GM23338 (cell line): ENCODE measurements at regions not wholly inside any gene's neighbourhood (a gene's known extent, or its start where the extent isn't known, plus 50 kb on each side); places are given as distances from the start of the nearest gene placed in this dataset.

Experiments used
- CREB1 ChIP-seq: fragments of 250-450 bp; sonication (Bioruptor Pico); IDR thresholded peaks from 2 replicates; pipeline ENCODE4 v1.5.0; 2020; ENCODE audit warnings: low read depth, mild to moderate bottlenecking, moderate library complexity
- CTCF ChIP-seq, 2 experiments: fragments of 200-600 bp in 1 of 2; sonication (generic) in 1 of 2; conservative IDR thresholded peaks; 2 replicates each; pipeline versions ENCODE4 v1.5.1 to v1.6.1; 2016 to 2017; ENCODE audit warnings: antibody characterized with exemption in 2 of 2, low read depth in 2 of 2, mild to moderate bottlenecking in 2 of 2, moderate library complexity in 1 of 2
- EZH2 ChIP-seq: fragments of 200-600 bp; sonication (generic); IDR thresholded peaks from one replicate; pipeline ENCODE4 v1.8.0; 2017; ENCODE audit warnings: antibody characterized with exemption, mild to moderate bottlenecking, low read depth; ENCODE audit not compliant: unreplicated experiment
- EZH2phosphoT487 ChIP-seq: fragments of 200-600 bp; sonication (generic); IDR thresholded peaks from one replicate; pipeline ENCODE4 v1.8.1; 2018; ENCODE audit warnings: antibody characterized with exemption; ENCODE audit not compliant: unreplicated experiment
- JUNB ChIP-seq: IDR thresholded peaks from one replicate; pipeline ENCODE4 v1.6.1; 2016; ENCODE audit warnings: antibody characterized with exemption; ENCODE audit not compliant: unreplicated experiment
- NANOG ChIP-seq: IDR thresholded peaks from 2 replicates; pipeline ENCODE4 v1.6.1; 2016; ENCODE audit warnings: antibody characterized with exemption, borderline replicate concordance
- POLR2AphosphoS5 ChIP-seq: IDR thresholded peaks from 2 replicates; pipeline ENCODE4 v1.6.1; 2016; ENCODE audit warnings: antibody characterized with exemption, low read depth
- REST ChIP-seq: IDR thresholded peaks from one replicate; pipeline ENCODE4 v1.6.1; 2018; ENCODE audit warnings: antibody characterized with exemption; ENCODE audit not compliant: unreplicated experiment
- ZNF331 ChIP-seq: fragments of 250-450 bp; sonication (Bioruptor Pico); IDR thresholded peaks from 2 replicates; pipeline ENCODE4 v1.5.0; 2020; ENCODE audit warnings: low read depth, mild to moderate bottlenecking, moderate library complexity

- TF ChIP-seq EZH2 (no peak), CTCF (conservative IDR thresholded peaks at IDR 0.05; ENCODE audit: low read depth in 2 of 2) (no peak), ZNF331 (no peak), EZH2phosphoT487 (no peak), REST (no peak), POLR2AphosphoS5 (no peak), JUNB (no peak), CREB1 (no peak), NANOG (no peak)
Measured at GRCh38 chr9:86771420-86771819, 175.9 kb downstream of the GAS1 start.
